ENCODE measurements at regions not wholly inside any gene's neighbourhood (a gene's known extent, or its start where the extent isn't known, plus 50 kb on each side); places are given as distances from the start of the nearest gene placed in this dataset.

DNA sequence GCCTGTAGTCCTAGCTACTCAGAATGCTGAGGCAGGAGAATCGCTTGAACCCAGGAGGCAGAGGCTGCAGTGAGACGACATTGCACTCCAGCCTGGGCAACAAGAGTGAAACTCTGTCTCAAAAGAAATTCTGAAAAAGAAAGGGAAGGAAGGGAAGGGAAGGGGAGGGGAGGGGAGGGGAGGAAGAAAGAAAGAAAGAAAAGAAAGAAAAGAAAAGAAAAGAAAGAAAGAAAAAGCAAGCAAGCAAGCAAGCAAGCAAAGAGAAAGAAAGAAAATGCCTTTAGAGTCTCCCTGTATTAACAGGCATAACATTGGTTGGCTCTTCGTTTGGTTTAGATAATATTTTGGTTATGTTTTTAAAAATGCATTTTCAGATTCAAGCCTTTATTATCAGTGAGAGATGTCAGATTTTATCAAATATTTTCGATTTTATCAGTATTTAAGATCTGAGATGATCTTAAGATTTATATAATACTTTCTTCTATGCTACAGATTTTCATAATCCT is 281.1 kb downstream of the NPIPA8 start:
- no peak for DNase-seq (ENCODE audit: low read depth)
- no peak overlapping the region for H3K4me3 ChIP-seq (ENCODE audit: low read length)
- TF ChIP-seq, protein P1, sequence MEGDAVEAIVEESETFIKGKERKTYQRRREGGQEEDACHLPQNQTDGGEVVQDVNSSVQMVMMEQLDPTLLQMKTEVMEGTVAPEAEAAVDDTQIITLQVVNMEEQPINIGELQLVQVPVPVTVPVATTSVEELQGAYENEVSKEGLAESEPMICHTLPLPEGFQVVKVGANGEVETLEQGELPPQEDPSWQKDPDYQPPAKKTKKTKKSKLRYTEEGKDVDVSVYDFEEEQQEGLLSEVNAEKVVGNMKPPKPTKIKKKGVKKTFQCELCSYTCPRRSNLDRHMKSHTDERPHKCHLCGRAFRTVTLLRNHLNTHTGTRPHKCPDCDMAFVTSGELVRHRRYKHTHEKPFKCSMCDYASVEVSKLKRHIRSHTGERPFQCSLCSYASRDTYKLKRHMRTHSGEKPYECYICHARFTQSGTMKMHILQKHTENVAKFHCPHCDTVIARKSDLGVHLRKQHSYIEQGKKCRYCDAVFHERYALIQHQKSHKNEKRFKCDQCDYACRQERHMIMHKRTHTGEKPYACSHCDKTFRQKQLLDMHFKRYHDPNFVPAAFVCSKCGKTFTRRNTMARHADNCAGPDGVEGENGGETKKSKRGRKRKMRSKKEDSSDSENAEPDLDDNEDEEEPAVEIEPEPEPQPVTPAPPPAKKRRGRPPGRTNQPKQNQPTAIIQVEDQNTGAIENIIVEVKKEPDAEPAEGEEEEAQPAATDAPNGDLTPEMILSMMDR (conservative IDR thresholded peaks at IDR 0.05; ENCODE audit: low read depth, low read length): no peak

DNA sequence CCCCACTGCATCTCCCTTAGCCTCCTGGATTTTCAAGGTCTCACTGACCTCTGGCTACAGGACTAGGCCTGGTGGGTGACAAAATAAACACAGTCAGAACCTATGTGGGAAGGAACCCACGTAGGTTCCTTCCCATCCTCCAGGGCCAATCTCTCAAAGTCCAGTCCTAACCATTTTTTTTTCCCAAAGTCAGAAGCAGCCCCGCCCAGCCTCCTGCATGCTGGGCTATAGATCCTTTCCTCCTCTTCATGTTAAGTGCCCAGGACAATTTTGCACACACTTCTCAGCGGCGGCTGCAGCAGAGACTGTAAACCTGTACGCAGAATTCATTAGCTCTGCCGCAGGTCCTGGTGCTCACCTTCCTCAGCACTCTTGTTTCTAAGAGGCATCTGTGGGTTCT is 285.8 kb downstream of the NPIPA8 start:
- TF ChIP-seq, protein P1 (conservative IDR thresholded peaks at IDR 0.05; ENCODE audit: low read depth, low read length): no peak
- no peak for DNase-seq (ENCODE audit: low read depth)

DNA sequence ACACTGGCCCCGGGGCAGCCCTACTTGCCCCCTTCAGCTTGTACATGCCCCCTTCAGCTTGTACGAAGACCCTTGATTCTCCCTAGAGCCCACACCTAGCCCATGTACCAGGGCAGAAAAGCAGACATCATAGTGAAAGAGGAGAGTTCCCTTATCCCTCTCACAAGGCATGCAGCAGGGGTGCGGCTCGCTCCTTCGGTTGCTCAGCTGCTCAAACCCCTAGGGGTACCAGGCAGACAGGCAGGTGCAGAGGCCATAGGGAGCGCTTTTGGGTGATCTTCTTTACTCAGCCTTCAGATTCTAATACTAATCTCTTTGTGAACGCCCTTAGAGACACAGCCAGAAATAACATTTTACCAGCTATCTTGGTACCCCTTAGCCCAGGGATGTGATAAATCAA is 286.3 kb downstream of the NPIPA8 start:
- TF ChIP-seq, protein P1 (conservative IDR thresholded peaks at IDR 0.05; ENCODE audit: low read depth, low read length): no peak
- no peak for DNase-seq (ENCODE audit: low read depth)
- no peak overlapping the region for H3K4me3 ChIP-seq (ENCODE audit: low read length)

More for the DNA sequence above, 285.8 kb downstream of the NPIPA8 start:
- H3K4me3 ChIP-seq (ENCODE audit: low read length): no peak overlapping the region

DNA sequence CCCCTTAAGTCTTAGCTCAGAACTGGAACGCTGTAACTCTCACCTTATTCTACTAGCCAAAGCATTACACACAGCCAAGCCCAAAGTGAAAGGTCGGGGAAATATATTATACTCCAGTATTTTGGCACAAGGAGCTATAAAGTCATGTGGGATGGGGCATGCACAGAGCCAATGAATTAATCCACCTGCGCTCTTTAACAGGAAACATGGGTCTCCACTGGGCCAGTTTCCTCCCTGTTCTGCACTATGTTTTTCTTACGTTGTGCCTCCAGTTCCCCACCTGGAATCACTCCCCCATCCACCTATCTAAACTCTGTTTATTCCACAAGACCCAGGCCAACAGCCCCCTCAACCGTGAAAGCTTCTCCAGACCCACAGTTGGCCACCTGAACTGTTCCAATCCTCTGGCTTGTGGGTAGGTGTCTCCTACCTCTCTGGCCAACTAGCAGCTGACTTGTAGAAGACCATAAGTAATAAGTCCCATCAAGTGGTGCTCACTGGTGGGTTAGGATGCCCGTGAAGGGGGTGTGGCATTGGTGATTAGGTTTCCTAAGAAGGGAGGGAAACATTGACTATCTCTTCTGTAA is 286.9 kb downstream of the NPIPA8 start:
- no peak for DNase-seq (ENCODE audit: low read depth)
- no peak overlapping the region for H3K4me3 ChIP-seq (ENCODE audit: low read length)
- TF ChIP-seq, protein P1 (conservative IDR thresholded peaks at IDR 0.05; ENCODE audit: low read depth, low read length): no peak

DNA sequence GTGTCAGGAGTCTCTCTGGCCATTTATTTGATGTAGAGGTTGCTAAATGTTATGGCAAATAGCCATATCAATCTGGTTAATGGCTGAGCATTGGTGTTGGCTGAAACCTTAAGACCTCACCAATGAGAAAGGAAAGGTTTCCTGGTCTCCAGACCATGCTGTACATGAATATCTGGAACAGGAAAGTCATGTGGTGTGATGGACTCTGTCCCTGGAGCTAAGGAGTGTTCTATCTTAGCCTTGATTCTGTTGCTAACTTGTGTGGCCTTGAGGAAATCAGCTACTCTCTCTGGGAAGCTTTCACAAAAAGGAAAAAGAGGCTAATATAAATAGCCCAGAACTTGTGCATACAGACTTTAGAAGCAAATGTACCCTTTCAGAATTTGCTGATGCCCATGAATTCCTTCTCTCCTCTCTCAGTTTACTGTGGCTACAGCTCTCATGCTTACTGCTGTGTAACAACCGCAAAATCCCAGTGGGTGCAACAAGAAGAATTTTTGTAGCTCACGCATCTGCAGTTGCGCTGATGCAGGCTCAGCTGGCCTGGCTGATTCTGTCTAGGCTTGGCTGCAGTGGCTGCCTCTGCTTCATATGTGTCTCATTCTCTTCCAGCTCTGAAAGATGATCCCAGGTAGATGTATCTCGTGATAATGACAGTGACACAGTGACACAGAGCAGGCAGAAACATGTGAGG is 287.5 kb downstream of the NPIPA8 start:
- no peak overlapping the region for H3K4me3 ChIP-seq (ENCODE audit: low read length)
- TF ChIP-seq, protein P1 (conservative IDR thresholded peaks at IDR 0.05; ENCODE audit: low read depth, low read length): no peak
- DNase-seq (ENCODE audit: low read depth): no peak

DNA sequence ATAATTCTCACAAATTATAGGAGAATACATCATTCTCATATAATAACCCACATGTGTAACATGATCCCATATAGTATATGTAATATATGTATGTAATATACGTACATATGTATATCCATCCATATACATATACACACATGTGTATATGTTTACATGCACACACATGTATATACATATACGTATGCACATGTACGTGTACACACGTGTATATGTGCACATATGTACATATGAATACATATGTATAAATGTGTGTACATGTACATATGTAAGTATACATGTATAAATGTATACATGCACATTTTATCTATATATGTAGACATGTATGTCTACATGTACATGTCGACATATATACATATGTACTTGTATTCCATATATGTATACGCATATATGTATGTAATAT is 288.8 kb downstream of the NPIPA8 start:
- no peak for DNase-seq (ENCODE audit: low read depth)
- TF ChIP-seq, protein P1 (conservative IDR thresholded peaks at IDR 0.05; ENCODE audit: low read depth, low read length): no peak
- no peak overlapping the region for H3K4me3 ChIP-seq (ENCODE audit: low read length)

DNA sequence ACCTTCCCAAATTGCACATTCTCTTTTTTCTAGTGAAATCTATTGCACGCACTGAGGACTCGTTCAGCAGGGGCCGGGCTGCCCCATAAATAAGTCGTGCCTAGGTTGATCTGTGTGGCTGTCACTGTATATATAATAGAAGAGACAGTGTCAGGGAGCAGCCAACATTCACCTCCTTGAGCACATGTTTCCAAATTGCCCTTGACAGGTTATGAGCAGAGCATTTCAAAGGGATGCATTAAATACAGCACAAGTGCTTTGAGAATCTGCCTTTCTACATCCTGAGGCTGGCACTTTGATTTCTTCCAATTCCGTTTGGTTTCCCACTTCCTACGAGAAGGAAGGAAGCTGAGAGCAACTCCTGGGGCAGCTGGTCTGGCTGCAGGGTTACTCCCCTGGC is 291.2 kb downstream of the NPIPA8 start:
- TF ChIP-seq, protein P1 (conservative IDR thresholded peaks at IDR 0.05; ENCODE audit: low read depth, low read length): no peak
- DNase-seq (ENCODE audit: low read depth): no peak
- H3K4me3 ChIP-seq (ENCODE audit: low read length): no peak overlapping the region
